ENCODE measurements at regions not wholly inside any gene's neighbourhood (a gene's known extent, or its start where the extent isn't known, plus 50 kb on each side); places are given as distances from the start of the nearest gene placed in this dataset.

- Histone ChIP-seq H3K4me1 (ENCODE audit: insufficient read depth, low read length) (no peaks in the 10 kb centered on the region), H3K36me3 (replicated peaks in 1 of 2; ENCODE audit: control insufficient read depth in 1 of 2, insufficient read depth in 2 of 2, low read length in 2 of 2) (no peaks in the 10 kb centered on the region), H3K4me2 (ENCODE audit: low read depth, low read length) (no peak overlapping the region), H3K4me3 (replicated peaks in 1 of 3; ENCODE audit: insufficient read depth in 1 of 3, low read depth in 2 of 3, low read length in 3 of 3) (no peak overlapping the region), H3K27me3 (ENCODE audit: control insufficient read depth in 1 of 2, insufficient read depth in 2 of 2, low read length in 2 of 2) (no peaks in the 10 kb centered on the region), H3K27ac (ENCODE audit: extremely low read length, insufficient read depth, low read length) (no peak overlapping the region), H3K9ac (ENCODE audit: insufficient read depth, low read depth, low read length) (no peak overlapping the region), H3K79me2 (ENCODE audit: insufficient read depth, low read length) (no peaks in the 10 kb centered on the region), H4K20me1 (ENCODE audit: insufficient read depth, low read length) (no peaks in the 10 kb centered on the region), H2AFZ (ENCODE audit: low read length) (no peak overlapping the region), H3K9me3 (ENCODE audit: low read length) (peaks cover 86% of the 10 kb centered on the region)
- no peak for DNase-seq (ENCODE audit: low spot score)
- in situ Hi-C loops (cut with HindIII; ENCODE audit: extremely low pct_ligation_motif_present, low pct_unique_long_range_greater_than_20kb): no loop called here
- no peak for TF ChIP-seq SUZ12 (IDR thresholded peaks at IDR 0.05; ENCODE audit: low read depth, low read length)
- TF ChIP-seq HBP1 (CRISPR knock-in tag; IDR thresholded peaks at IDR 0.05; ENCODE audit: low read depth): no peak
- no peak for TF ChIP-seq ZNF30 (CRISPR knock-in tag; IDR thresholded peaks at IDR 0.05)
- TF ChIP-seq ZNF431 (CRISPR knock-in tag; IDR thresholded peaks at IDR 0.05; ENCODE audit: borderline replicate concordance, low read depth): no peak
- FAIRE-seq: no peak
- no peak for ATAC-seq
- intact Hi-C loops (cut with micrococcal nuclease; ENCODE audit: unreplicated experiment): no loop called here
- ChIA-PET CTCF (ENCODE audit: low intra/inter-chr PET ratio, low total read pairs) (no interaction called here), POLR2A (no interaction called here)
- no TSS peak for BruUV-seq (replicated peaks)
- 5% methylated on average over 5 of the region's 5 CpGs for WGBS (ENCODE audit: low lambda C conversion rate)
Observed at GRCh38 chr1:79791488-79792218, 785.1 kb upstream of the ADGRL4 start.

- intact Hi-C loops (cut with micrococcal nuclease; ENCODE audit: unreplicated experiment): no loop called here
- peaks cover 83% of the 10 kb centered on the region for H3K9me3 ChIP-seq (ENCODE audit: low read length)
- FAIRE-seq: no peak
- TF ChIP-seq SKI (IDR thresholded peaks at IDR 0.05; ENCODE audit: partially characterized antibody) (no peak), ZSCAN21 (CRISPR knock-in tag; IDR thresholded peaks at IDR 0.05; ENCODE audit: borderline replicate concordance) (no peak), ZC3H4 (CRISPR knock-in tag; IDR thresholded peaks at IDR 0.05; ENCODE audit: borderline replicate concordance) (no peak), ONECUT2 (CRISPR knock-in tag; IDR thresholded peaks at IDR 0.05) (no peak), NR2F2 (IDR thresholded peaks at IDR 0.05; ENCODE audit: borderline replicate concordance, low read depth) (no peak)
- DNase-seq (ENCODE audit: low spot score): no peak
- ChIA-PET POLR2A (no interaction called here), CTCF (ENCODE audit: low intra/inter-chr PET ratio, low total read pairs) (no interaction called here)
- no peak overlapping the region for H3K27ac ChIP-seq (ENCODE audit: extremely low read length, insufficient read depth, low read length)
- 0% methylated on average over 1 of the region's 1 CpG for WGBS (ENCODE audit: low lambda C conversion rate)
- H3K9ac ChIP-seq (ENCODE audit: insufficient read depth, low read depth, low read length): no peak overlapping the region
- no peak overlapping the region for H2AFZ ChIP-seq (ENCODE audit: low read length)
- H3K4me1 ChIP-seq (ENCODE audit: insufficient read depth, low read length): no peaks in the 10 kb centered on the region
- no peak overlapping the region for H3K4me2 ChIP-seq (ENCODE audit: low read depth, low read length)
- in situ Hi-C loops (cut with HindIII; ENCODE audit: extremely low pct_ligation_motif_present, low pct_unique_long_range_greater_than_20kb): no loop called here
- H3K27me3 ChIP-seq (ENCODE audit: control insufficient read depth in 1 of 2, insufficient read depth in 2 of 2, low read length in 2 of 2): no peaks in the 10 kb centered on the region
- no TSS peak for BruUV-seq (replicated peaks)
- ATAC-seq: no peak
- H3K36me3 ChIP-seq (replicated peaks in 1 of 2; ENCODE audit: control insufficient read depth in 1 of 2, insufficient read depth in 2 of 2, low read length in 2 of 2): no peaks in the 10 kb centered on the region
- no peak overlapping the region for H3K4me3 ChIP-seq (replicated peaks in 1 of 3; ENCODE audit: insufficient read depth in 1 of 3, low read depth in 2 of 3, low read length in 3 of 3)
- H3K79me2 ChIP-seq (ENCODE audit: insufficient read depth, low read length): no peaks in the 10 kb centered on the region
- H4K20me1 ChIP-seq (ENCODE audit: insufficient read depth, low read length): no peaks in the 10 kb centered on the region
Observed at GRCh38 chr1:79790950-79791349, 784.4 kb upstream of the ADGRL4 start.

Data from HepG2 (cell line).